Bronchial epithelial cell (primary cell): ENCODE measurements at regions not wholly inside any gene's neighbourhood (a gene's known extent, or its start where the extent isn't known, plus 50 kb on each side); places are given as distances from the start of the nearest gene placed in this dataset.

Source experiments
- DNase-seq: peaks from one replicate; pipeline ENCODE4 v3.0.0-alpha.2; 2010; ENCODE audit warnings: low read depth
- FAIRE-seq: peaks from 2 replicates; lab custom pipeline; 2011; peaks lifted over from hg19 to GRCh38; lab: Jason Lieb, UNC
- H3K27me3 ChIP-seq: 2 replicates; pipeline ENCODE4 v1.5.1; 2011; ENCODE audit warnings: low read length; ENCODE audit not compliant: control insufficient read depth, insufficient read depth
- H3K36me3 ChIP-seq: 2 replicates; pipeline ENCODE4 v1.5.1; 2011; ENCODE audit warnings: low read length; ENCODE audit not compliant: control insufficient read depth, insufficient read depth
- H3K4me3 ChIP-seq: 2 replicates; pipeline ENCODE4 v1.5.1; 2011; ENCODE audit warnings: mild to moderate bottlenecking, low read depth, low read length, control low read depth
- TF ChIP-seq, protein P1 (sequence below): IDR thresholded peaks from 2 replicates; pipeline ENCODE4 v1.5.1; 2011; ENCODE audit warnings: mild to moderate bottlenecking, moderate library complexity, low read length, control low read depth, inconsistent platforms; ENCODE audit not compliant: insufficient read depth, severe bottlenecking

DNA sequence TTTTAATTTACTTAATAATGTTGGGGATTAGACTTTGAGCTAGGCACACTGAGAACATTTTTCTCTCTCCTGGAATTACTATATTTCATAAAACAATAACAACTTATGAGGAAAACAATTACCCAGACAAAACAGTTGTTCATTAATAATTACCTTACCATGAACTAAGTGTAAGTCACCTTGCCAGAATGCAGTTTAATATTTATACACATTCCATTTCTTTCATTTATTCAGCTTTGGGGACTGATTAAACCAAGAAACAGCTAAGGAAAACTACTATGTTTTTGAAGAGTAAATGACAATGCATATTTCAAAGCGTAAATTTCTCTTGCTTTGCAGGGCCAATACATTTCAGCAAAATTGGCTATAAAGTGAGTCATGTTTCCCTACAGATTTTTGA is 616.2 kb downstream of the PRELID2 start:
- TF ChIP-seq, protein P1, sequence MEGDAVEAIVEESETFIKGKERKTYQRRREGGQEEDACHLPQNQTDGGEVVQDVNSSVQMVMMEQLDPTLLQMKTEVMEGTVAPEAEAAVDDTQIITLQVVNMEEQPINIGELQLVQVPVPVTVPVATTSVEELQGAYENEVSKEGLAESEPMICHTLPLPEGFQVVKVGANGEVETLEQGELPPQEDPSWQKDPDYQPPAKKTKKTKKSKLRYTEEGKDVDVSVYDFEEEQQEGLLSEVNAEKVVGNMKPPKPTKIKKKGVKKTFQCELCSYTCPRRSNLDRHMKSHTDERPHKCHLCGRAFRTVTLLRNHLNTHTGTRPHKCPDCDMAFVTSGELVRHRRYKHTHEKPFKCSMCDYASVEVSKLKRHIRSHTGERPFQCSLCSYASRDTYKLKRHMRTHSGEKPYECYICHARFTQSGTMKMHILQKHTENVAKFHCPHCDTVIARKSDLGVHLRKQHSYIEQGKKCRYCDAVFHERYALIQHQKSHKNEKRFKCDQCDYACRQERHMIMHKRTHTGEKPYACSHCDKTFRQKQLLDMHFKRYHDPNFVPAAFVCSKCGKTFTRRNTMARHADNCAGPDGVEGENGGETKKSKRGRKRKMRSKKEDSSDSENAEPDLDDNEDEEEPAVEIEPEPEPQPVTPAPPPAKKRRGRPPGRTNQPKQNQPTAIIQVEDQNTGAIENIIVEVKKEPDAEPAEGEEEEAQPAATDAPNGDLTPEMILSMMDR: no peak
- H3K27me3 ChIP-seq: no peaks in the 10 kb centered on the region
- FAIRE-seq (no peak), DNase-seq (no peak)
- no peaks in the 10 kb centered on the region for H3K36me3 ChIP-seq
- no peak overlapping the region for H3K4me3 ChIP-seq

DNA sequence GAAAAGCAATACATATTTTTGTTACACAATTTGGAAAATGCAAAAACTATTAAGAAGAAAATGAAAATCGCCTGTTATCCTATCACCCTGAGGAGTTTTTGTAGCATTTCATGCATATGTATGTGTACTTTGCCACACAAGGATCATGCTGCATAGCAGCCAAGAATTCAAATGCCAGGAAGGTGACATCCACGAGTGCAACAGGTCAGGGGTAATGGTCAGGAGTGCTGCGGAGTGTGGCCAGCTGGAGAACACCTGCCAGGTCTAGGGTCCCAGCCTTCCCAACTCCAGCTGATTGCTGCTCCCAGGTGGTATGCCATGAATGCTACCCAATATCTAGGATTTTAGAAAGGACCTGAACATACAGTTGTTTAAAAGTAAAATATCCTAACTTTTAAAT is 617.1 kb downstream of the PRELID2 start:
- DNase-seq: no peak
- Histone ChIP-seq H3K4me3 (no peak overlapping the region), H3K36me3 (no peaks in the 10 kb centered on the region), H3K27me3 (no peaks in the 10 kb centered on the region)
- TF ChIP-seq, protein P1: no peak
- no peak for FAIRE-seq

DNA sequence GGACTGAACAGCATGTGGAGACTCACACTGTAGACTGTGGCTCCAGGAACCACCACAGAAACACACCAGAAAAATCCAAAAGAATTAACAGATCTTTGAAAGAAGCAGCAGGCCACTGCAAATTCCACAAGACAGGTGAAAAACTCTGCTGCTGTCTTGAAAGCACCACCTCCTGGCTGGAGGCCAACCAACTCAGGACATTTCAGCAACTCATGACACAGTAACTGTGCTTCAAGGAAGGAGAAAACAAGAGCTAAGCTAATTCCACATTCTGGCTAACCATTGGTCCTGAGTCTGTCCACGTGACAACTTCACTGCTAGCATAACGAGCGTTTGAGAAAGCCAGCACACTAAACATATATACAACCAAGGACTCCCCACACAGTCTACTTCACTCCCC is 625.1 kb downstream of the PRELID2 start:
- DNase-seq: no peak
- no peaks in the 10 kb centered on the region for H3K27me3 ChIP-seq
- TF ChIP-seq, protein P1: no peak
- H3K36me3 ChIP-seq: no peaks in the 10 kb centered on the region
- H3K4me3 ChIP-seq: no peak overlapping the region
- no peak for FAIRE-seq

DNA sequence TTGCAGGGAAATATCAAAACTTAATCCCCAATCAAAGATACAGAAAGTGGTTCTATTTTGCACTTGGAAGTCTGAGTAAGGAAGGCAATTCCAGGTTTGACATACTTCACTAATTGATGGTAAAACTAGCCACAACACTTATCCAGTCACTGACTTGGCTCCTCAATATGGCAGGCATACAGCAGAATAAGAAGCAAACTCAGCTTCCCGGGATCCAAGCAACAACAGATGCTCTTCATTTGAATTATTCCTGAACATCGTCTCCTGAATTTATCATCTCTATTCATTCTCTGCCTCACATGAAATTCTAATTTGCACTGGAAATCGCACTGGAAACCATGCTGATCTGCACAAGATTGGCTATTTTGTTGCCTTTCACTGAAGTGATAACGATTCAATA is 629.6 kb downstream of the PRELID2 start:
- no peak for DNase-seq
- no peak for FAIRE-seq
- Histone ChIP-seq H3K4me3 (no peak overlapping the region), H3K36me3 (no peaks in the 10 kb centered on the region), H3K27me3 (no peaks in the 10 kb centered on the region)
- TF ChIP-seq, protein P1: no peak

DNA sequence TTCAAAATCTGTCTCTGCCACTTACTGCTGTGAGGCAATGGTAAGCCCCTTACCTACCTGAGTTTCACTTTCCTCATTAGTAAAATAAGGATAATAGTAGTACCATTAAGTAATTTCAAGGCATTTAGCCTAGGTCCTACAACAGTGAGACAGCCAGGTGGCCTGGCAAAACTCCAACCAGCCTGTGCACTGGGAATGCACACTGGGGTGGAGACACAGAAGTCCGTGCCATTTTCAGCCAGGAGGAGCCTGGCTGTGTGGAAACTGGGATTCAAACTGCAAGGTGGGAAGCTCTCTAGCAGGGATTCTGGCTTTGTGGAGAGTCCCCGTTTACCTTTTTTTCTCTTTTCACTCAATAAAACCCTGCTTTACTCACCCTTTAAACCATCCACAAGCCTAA is 630.4 kb downstream of the PRELID2 start:
- no peaks in the 10 kb centered on the region for H3K36me3 ChIP-seq
- TF ChIP-seq, protein P1: no peak
- H3K27me3 ChIP-seq: no peaks in the 10 kb centered on the region
- FAIRE-seq (no peak), DNase-seq (no peak)
- H3K4me3 ChIP-seq: no peak overlapping the region

DNA sequence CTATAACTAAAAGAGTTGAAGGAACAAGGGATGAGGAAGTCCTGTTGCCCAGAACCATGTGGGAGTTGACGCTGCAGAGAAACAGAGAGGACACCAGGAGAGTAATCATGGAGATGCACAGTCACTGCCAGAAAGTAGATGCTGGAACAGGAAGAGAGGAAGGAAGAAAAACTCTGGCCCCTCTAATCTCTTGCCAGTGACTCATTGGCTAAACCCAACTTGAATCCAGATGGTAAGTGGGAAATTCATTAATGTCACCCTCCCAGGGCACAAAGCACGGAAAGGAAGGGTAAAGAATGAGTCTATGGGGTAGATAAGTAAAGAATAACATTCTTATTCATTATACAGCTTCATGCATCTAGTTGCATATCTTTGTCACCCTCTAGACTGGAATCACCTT is 631.9 kb downstream of the PRELID2 start:
- no peak overlapping the region for H3K4me3 ChIP-seq
- no peaks in the 10 kb centered on the region for H3K36me3 ChIP-seq
- FAIRE-seq (peak; percentile 47), DNase-seq (no peak)
- H3K27me3 ChIP-seq: no peaks in the 10 kb centered on the region
- TF ChIP-seq, protein P1: no peak
